ENCODE measurements at regions not wholly inside any gene's neighbourhood (a gene's known extent, or its start where the extent isn't known, plus 50 kb on each side); places are given as distances from the start of the nearest gene placed in this dataset.

GRCh38 chr1:18568489-18568888 is 62.2 kb upstream of the PAX7 start:
- Histone ChIP-seq H4K20me1 (ENCODE audit: insufficient read depth, low read length) (no peaks in the 10 kb centered on the region), H3K9me3 (ENCODE audit: low read length) (no peaks in the 10 kb centered on the region), H3K4me1 (ENCODE audit: insufficient read depth, low read length, severe bottlenecking) (no peaks in the 10 kb centered on the region), H3K4me3 (ENCODE audit: low read depth, low read length, poor library complexity, severe bottlenecking) (no peak overlapping the region), H3K27me3 (ENCODE audit: insufficient read depth, low read length) (no peaks in the 10 kb centered on the region), H3K4me2 (ENCODE audit: low read length) (no peak overlapping the region), H3K36me3 (ENCODE audit: insufficient read depth, low read length) (no peaks in the 10 kb centered on the region), H3F3A (ENCODE audit: insufficient read depth, low read length) (no peaks in the 10 kb centered on the region), H3K27ac (ENCODE audit: low read depth, low read length, poor library complexity, severe bottlenecking) (no peak overlapping the region), H3K79me2 (ENCODE audit: insufficient read depth, low read length) (no peaks in the 10 kb centered on the region), H3K9ac (ENCODE audit: low read length) (no peak overlapping the region), H2AFZ (ENCODE audit: low read length) (no peak overlapping the region), H3K9me2 (ENCODE audit: low read depth, low read length) (no peaks in the 10 kb centered on the region)
- TF ChIP-seq, protein P1, sequence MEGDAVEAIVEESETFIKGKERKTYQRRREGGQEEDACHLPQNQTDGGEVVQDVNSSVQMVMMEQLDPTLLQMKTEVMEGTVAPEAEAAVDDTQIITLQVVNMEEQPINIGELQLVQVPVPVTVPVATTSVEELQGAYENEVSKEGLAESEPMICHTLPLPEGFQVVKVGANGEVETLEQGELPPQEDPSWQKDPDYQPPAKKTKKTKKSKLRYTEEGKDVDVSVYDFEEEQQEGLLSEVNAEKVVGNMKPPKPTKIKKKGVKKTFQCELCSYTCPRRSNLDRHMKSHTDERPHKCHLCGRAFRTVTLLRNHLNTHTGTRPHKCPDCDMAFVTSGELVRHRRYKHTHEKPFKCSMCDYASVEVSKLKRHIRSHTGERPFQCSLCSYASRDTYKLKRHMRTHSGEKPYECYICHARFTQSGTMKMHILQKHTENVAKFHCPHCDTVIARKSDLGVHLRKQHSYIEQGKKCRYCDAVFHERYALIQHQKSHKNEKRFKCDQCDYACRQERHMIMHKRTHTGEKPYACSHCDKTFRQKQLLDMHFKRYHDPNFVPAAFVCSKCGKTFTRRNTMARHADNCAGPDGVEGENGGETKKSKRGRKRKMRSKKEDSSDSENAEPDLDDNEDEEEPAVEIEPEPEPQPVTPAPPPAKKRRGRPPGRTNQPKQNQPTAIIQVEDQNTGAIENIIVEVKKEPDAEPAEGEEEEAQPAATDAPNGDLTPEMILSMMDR (IDR thresholded peaks at IDR 0.05; ENCODE audit: low read length) = no peak
- no peak for TF ChIP-seq EZH2 (IDR thresholded peaks at IDR 0.05; ENCODE audit: borderline replicate concordance, low read length)

DNA sequence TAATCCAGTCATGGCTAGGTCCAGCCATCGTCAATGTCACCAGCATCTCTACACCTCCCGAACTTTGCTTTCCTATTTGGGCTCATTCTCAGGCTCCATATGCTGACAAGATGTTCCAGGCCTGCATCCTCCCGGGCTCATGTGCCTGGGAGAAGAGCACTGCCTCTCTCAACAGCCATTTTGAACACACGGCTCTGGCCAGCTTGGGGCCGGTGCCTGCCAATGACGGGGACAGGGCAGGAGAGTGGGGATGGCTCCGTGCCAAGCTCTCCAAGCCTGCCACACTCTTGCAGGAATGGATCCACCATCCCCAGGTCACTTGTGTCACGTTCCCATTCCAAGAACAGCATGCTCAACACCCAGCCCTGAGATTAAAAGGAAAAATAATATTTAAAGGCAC is 61.4 kb upstream of the PAX7 start:
- Histone ChIP-seq H3K9me2 (ENCODE audit: low read depth, low read length) (no peaks in the 10 kb centered on the region), H3K79me2 (ENCODE audit: insufficient read depth, low read length) (no peaks in the 10 kb centered on the region), H3K4me3 (ENCODE audit: low read depth, low read length, poor library complexity, severe bottlenecking) (no peak overlapping the region), H3K4me1 (ENCODE audit: insufficient read depth, low read length, severe bottlenecking) (no peaks in the 10 kb centered on the region), H3K27me3 (ENCODE audit: insufficient read depth, low read length) (no peaks in the 10 kb centered on the region), H3K9ac (ENCODE audit: low read length) (no peak overlapping the region), H3K36me3 (ENCODE audit: insufficient read depth, low read length) (no peaks in the 10 kb centered on the region), H4K20me1 (ENCODE audit: insufficient read depth, low read length) (no peaks in the 10 kb centered on the region), H3F3A (ENCODE audit: insufficient read depth, low read length) (no peaks in the 10 kb centered on the region), H3K4me2 (ENCODE audit: low read length) (no peak overlapping the region), H3K9me3 (ENCODE audit: low read length) (no peaks in the 10 kb centered on the region), H3K27ac (ENCODE audit: low read depth, low read length, poor library complexity, severe bottlenecking) (no peak overlapping the region), H2AFZ (ENCODE audit: low read length) (no peak overlapping the region)
- TF ChIP-seq, protein P1 (IDR thresholded peaks at IDR 0.05; ENCODE audit: low read length) = no peak
- no peak for TF ChIP-seq EZH2 (IDR thresholded peaks at IDR 0.05; ENCODE audit: borderline replicate concordance, low read length)

GRCh38 chr1:18569811-18570545 is 60.7 kb upstream of the PAX7 start:
- Histone ChIP-seq H3K4me1 (ENCODE audit: insufficient read depth, low read length, severe bottlenecking) (no peaks in the 10 kb centered on the region), H3K9ac (ENCODE audit: low read length) (no peak overlapping the region), H4K20me1 (ENCODE audit: insufficient read depth, low read length) (no peaks in the 10 kb centered on the region), H3K79me2 (ENCODE audit: insufficient read depth, low read length) (no peaks in the 10 kb centered on the region), H3K27me3 (ENCODE audit: insufficient read depth, low read length) (no peaks in the 10 kb centered on the region), H2AFZ (ENCODE audit: low read length) (no peak overlapping the region), H3K4me3 (ENCODE audit: low read depth, low read length, poor library complexity, severe bottlenecking) (no peak overlapping the region), H3K9me2 (ENCODE audit: low read depth, low read length) (no peaks in the 10 kb centered on the region), H3K4me2 (ENCODE audit: low read length) (no peak overlapping the region), H3K36me3 (ENCODE audit: insufficient read depth, low read length) (no peaks in the 10 kb centered on the region), H3K9me3 (ENCODE audit: low read length) (no peaks in the 10 kb centered on the region), H3K27ac (ENCODE audit: low read depth, low read length, poor library complexity, severe bottlenecking) (no peak overlapping the region), H3F3A (ENCODE audit: insufficient read depth, low read length) (no peaks in the 10 kb centered on the region)
- TF ChIP-seq, protein P1 (IDR thresholded peaks at IDR 0.05; ENCODE audit: low read length) = no peak
- no peak for TF ChIP-seq EZH2 (IDR thresholded peaks at IDR 0.05; ENCODE audit: borderline replicate concordance, low read length)
